Activated T-cell treated with anti-CD3 and anti-CD28 coated beads, Interleukin-2, amount 50 U/mL, for 4 hours (primary cell): ENCODE measurements at regions not wholly inside any gene's neighbourhood (a gene's known extent, or its start where the extent isn't known, plus 50 kb on each side); places are given as distances from the start of the nearest gene placed in this dataset.

Source experiments
- ATAC-seq, 2 donors: fragments of 200-7000 bp; cut with Tn5 transposase; one replicate each; pipeline ENCODE4 v1.10.0; 2021
- DNase-seq: peaks from one replicate; pipeline ENCODE4 v3.0.0-alpha.2; 2020
- H3K27me3 Mint-ChIP-seq: one replicate; pipeline ENCODE4 v1.8.0; 2021; ENCODE audit warnings: low read depth, mixed read lengths
- H3K36me3 Mint-ChIP-seq: one replicate; pipeline ENCODE4 v1.8.0; 2022; ENCODE audit warnings: mixed read lengths; ENCODE audit not compliant: insufficient read depth
- H3K4me1 Mint-ChIP-seq: one replicate; pipeline ENCODE4 v1.8.0; 2021; ENCODE audit warnings: low read depth, mixed read lengths
- H3K4me3 Mint-ChIP-seq: one replicate; pipeline ENCODE4 v1.8.0; 2021; ENCODE audit warnings: mild to moderate bottlenecking, moderate library complexity, mixed read lengths
- H3K9me3 Mint-ChIP-seq: one replicate; pipeline ENCODE4 v1.8.0; 2021; ENCODE audit warnings: mixed read lengths

GRCh38 chrX:107502316-107502715 is 52.9 kb downstream of the FRMPD3 start:
- DNase-seq (no peak), ATAC-seq (no peak)
- Mint-ChIP-seq H3K27me3 (peaks cover 20% of the 10 kb centered on the region), H3K36me3 (no peaks in the 10 kb centered on the region), H3K9me3 (no peaks in the 10 kb centered on the region), H3K4me3 (no peak overlapping the region), H3K4me1 (peaks cover 3% of the 10 kb centered on the region)

DNA sequence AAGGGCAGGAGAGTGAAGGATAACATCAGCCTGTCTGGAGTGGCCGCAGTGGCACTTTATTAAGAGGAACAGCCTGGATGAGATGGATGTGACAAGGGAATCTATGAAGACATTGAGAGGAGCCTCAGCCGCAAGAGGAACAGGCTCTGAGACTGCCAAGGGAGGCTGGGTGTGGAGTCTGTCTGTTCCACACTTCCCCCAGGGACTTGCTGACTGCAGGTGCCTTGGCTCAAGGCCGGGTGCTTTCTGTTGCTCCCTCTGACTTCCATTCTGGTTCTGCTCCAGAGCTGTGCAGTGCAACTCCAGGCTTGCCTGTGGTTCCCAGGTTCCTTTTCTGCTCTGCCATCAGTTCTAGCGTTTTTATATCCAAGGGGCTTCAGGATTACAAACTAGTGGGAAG is 54.6 kb downstream of the FRMPD3 start:
- Mint-ChIP-seq H3K9me3 (no peaks in the 10 kb centered on the region), H3K4me1 (peaks cover 3% of the 10 kb centered on the region), H3K4me3 (no peak overlapping the region), H3K27me3 (peaks cover 28% of the 10 kb centered on the region), H3K36me3 (no peaks in the 10 kb centered on the region)
- DNase-seq = no peak
- no peak for ATAC-seq

DNA sequence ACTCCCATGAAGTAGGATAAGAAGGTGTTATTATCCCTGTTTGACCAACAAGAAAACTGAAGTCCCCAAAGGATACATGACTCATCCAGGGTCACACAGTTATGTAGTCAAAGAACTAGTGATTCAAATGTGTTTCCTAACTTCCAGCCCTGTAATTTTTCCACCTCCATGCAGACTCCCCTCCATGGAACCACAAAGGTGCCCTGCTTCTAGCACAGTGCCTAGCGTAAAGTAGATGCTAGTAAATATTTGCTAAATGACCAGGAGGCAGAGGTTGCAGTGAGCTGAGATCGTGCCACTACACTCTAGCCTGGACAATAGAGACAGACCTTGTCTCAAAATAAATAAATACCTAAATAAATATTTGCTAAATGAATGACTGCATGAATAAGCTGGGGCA is 55.8 kb downstream of the FRMPD3 start:
- ATAC-seq = no peak
- Mint-ChIP-seq H3K9me3 (no peaks in the 10 kb centered on the region), H3K4me1 (peaks cover 3% of the 10 kb centered on the region), H3K4me3 (no peak overlapping the region), H3K36me3 (no peaks in the 10 kb centered on the region), H3K27me3 (peaks cover 28% of the 10 kb centered on the region)
- no peak for DNase-seq

DNA sequence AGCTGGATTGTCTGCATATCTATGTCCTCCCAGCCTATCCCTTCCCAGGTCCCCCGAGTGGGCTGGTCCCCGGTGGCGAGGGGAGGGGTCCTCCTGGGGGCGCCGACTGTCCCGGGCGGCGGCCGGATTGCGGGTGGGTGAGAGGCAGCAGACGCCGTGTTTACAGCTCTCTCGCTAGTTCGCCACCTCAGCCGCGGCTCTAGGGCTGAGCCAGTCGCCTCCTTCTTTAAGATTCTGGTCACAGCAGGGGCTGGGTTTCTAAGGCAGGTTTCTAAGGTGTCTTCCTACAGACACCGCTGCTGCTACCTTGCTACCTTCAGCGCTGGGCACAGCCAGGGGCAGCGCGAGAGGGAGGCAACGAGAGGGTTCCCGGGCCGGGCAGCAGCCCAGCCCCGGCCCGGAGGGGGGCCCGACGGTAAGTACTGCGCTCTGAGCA is 57.2 kb downstream of the FRMPD3 start:
- H3K27me3 Mint-ChIP-seq = peaks cover 28% of the 10 kb centered on the region
- no peaks in the 10 kb centered on the region for H3K36me3 Mint-ChIP-seq
- H3K9me3 Mint-ChIP-seq = no peaks in the 10 kb centered on the region
- DNase-seq (no peak), ATAC-seq (peak in 1 of 2 donors; percentile 34)
- H3K4me1 Mint-ChIP-seq = peaks cover 3% of the 10 kb centered on the region
- H3K4me3 Mint-ChIP-seq = no peak overlapping the region

GRCh38 chrX:107507093-107507743 is 57.8 kb downstream of the FRMPD3 start:
- H3K4me1 Mint-ChIP-seq = peaks cover 3% of the 10 kb centered on the region
- H3K9me3 Mint-ChIP-seq = no peaks in the 10 kb centered on the region
- ATAC-seq (no peak), DNase-seq (no peak)
- no peak overlapping the region for H3K4me3 Mint-ChIP-seq
- H3K36me3 Mint-ChIP-seq = no peaks in the 10 kb centered on the region
- peaks cover 25% of the 10 kb centered on the region for H3K27me3 Mint-ChIP-seq

- no peak for DNase-seq
- Mint-ChIP-seq H3K4me3 (no peak overlapping the region), H3K36me3 (no peaks in the 10 kb centered on the region), H3K27me3 (peaks cover 26% of the 10 kb centered on the region), H3K4me1 (peaks cover 3% of the 10 kb centered on the region), H3K9me3 (no peaks in the 10 kb centered on the region)
- ATAC-seq = no peak
These were observed 58.3 kb downstream of the FRMPD3 start for GRCh38 chrX:107507744-107508117.

DNA sequence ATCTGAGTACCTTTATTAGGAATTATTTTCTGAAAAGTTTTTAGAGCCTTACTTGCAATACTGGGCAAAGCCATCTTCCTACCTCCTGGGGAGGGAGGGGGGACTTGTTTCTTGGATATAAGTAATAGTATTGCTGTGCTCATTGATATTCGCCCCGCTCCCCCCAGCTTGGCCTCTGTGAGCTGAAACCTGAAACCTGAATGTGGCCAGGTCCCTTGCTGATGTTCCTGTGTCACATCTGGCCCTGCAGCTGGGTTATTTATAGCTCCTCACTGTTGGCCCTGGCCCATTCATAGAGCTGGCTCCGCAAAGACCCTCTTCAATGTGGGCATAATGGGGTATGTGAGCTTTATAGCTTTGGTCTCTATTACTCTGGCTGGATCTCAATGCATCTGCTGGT is 59.5 kb downstream of the FRMPD3 start:
- no peaks in the 10 kb centered on the region for H3K36me3 Mint-ChIP-seq
- H3K9me3 Mint-ChIP-seq = no peaks in the 10 kb centered on the region

DNA sequence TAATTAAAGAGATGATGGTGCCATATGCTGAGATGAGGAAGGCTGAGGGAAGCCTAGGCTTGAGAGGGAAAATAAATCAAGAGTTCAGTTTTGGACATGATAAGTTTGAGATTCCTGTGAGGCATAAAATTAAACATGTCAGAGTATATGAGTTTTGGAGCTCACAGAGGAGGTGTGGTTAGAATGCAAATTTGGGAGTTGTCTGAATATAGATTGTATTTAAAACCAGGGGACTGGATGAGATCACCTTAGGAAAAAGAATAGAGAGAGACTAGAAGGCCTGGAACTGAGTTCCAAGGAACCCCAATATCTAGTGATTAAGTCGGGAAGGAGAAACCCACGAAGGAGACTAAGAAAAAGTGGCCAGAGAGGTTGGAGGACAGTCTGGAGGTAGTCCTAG is 65.5 kb downstream of the FRMPD3 start:
- Mint-ChIP-seq H3K27me3 (peaks cover 14% of the 10 kb centered on the region), H3K4me1 (no peaks in the 10 kb centered on the region), H3K9me3 (no peaks in the 10 kb centered on the region), H3K4me3 (no peak overlapping the region), H3K36me3 (no peaks in the 10 kb centered on the region)
- DNase-seq (no peak), ATAC-seq (no peak)

More for the DNA sequence above, 59.5 kb downstream of the FRMPD3 start:
- H3K27me3 Mint-ChIP-seq = peaks cover 25% of the 10 kb centered on the region
- ATAC-seq (no peak), DNase-seq (no peak)
- peaks cover 3% of the 10 kb centered on the region for H3K4me1 Mint-ChIP-seq
- no peak overlapping the region for H3K4me3 Mint-ChIP-seq

GRCh38 chrX:107521877-107522586 is 72.6 kb downstream of the FRMPD3 start:
- no peak overlapping the region for H3K4me3 Mint-ChIP-seq
- H3K9me3 Mint-ChIP-seq = no peaks in the 10 kb centered on the region
- H3K27me3 Mint-ChIP-seq = peaks cover 11% of the 10 kb centered on the region
- no peaks in the 10 kb centered on the region for H3K4me1 Mint-ChIP-seq
- ATAC-seq (no peak), DNase-seq (no peak)
- no peaks in the 10 kb centered on the region for H3K36me3 Mint-ChIP-seq

- Mint-ChIP-seq H3K4me3 (no peak overlapping the region), H3K36me3 (no peaks in the 10 kb centered on the region), H3K4me1 (no peaks in the 10 kb centered on the region), H3K27me3 (peaks cover 8% of the 10 kb centered on the region), H3K9me3 (no peaks in the 10 kb centered on the region)
- no peak for ATAC-seq
- no peak for DNase-seq
These were observed 73.4 kb downstream of the FRMPD3 start for GRCh38 chrX:107522901-107523300.

- no peak for ATAC-seq
- Mint-ChIP-seq H3K4me3 (no peak overlapping the region), H3K27me3 (peaks cover 1% of the 10 kb centered on the region), H3K36me3 (no peaks in the 10 kb centered on the region), H3K9me3 (no peaks in the 10 kb centered on the region), H3K4me1 (no peaks in the 10 kb centered on the region)
- no peak for DNase-seq
These were observed 76.7 kb downstream of the FRMPD3 start for GRCh38 chrX:107526141-107526540.

DNA sequence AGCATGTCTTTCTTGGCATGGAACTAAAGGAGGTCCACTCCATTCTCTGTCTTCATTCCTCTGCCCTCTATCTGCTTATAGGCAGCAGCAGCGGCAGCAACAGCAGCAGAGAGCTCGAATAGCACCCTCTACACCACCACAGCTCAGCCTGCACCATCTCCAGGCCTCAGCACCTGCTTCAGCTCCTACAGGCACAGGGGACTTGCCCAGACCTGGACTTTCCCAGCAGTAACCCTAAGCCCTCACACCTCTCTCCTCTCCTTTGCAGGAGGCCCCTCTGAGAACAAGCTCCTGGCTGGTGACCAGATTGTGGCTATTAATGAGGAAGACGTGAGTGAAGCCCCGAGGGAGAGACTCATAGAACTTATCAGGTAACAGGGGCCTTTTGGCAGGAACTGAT is 80.7 kb downstream of the FRMPD3 start:
- no peaks in the 10 kb centered on the region for H3K36me3 Mint-ChIP-seq
- H3K4me3 Mint-ChIP-seq = no peak overlapping the region
- DNase-seq (no peak), ATAC-seq (no peak)
- H3K4me1 Mint-ChIP-seq = no peaks in the 10 kb centered on the region
- H3K27me3 Mint-ChIP-seq = peaks cover 6% of the 10 kb centered on the region
- no peaks in the 10 kb centered on the region for H3K9me3 Mint-ChIP-seq

DNA sequence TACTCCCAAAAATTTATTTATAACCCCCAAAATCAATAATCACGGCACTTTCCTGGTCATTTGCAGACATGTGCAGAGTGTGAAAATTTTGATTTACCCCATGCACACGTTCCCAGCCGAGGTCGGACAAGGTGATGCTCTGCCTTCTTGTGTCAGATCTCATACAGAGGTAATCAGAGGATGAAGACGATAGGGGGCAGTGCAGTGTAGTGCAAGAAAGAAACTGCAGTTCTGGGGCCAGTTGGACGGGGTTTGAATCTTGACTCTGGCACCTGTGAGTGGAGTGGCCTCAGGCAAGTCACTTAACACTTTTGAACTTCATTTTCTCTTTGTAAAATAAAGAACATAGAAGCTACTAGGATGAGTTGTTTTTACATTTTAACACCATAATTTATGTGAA is 88.4 kb downstream of the FRMPD3 start:
- Mint-ChIP-seq H3K36me3 (no peaks in the 10 kb centered on the region), H3K4me1 (no peaks in the 10 kb centered on the region), H3K4me3 (no peak overlapping the region), H3K9me3 (no peaks in the 10 kb centered on the region), H3K27me3 (peaks cover 6% of the 10 kb centered on the region)
- DNase-seq = peak; percentile 6
- ATAC-seq = peak in 1 of 2 donors; percentile 41

DNA sequence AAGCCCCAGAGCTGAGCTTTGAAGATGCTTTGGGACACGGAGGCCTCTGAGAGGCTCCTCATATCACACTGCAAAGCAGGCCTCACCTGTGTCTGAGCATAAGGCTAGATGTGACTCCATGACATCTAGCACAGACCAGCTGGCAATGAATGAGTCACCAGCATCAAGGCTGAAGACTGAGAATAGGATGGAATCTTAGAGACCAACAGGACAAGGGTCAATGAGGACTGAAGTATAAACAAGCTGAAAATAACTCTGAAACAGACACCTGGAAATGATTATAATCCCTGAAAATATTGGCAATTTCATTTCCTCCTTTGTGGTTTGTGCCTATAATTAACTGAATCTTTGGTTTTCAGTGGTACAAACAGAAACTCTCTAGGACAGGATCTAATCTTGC is 87.1 kb upstream of the PRPS1 start:
- H3K36me3 Mint-ChIP-seq = no peaks in the 10 kb centered on the region
- ATAC-seq = no peak
- H3K4me3 Mint-ChIP-seq = no peak overlapping the region
- H3K9me3 Mint-ChIP-seq = no peaks in the 10 kb centered on the region
- H3K4me1 Mint-ChIP-seq = no peaks in the 10 kb centered on the region
- no peak for DNase-seq
- H3K27me3 Mint-ChIP-seq = peaks cover 2% of the 10 kb centered on the region

DNA sequence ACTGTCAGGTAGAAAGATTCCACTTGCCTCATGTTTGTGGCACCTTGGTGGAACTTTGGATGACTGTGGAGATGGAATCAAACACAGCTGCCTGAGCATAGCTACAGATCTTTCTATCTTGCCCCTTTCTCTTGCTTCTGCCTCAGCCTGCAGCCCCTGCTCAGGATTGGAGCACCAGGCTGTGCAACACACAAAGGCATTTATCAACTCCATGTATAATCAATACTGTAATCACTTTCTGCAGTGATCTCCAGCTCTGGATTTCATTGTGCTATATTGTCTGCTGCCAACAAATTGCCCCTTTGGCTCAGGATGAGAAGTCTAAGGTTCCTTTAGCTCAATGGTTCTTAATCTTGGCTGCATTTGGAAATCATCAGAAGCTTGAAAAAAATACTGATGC is 86.3 kb upstream of the PRPS1 start:
- H3K4me3 Mint-ChIP-seq = no peak overlapping the region
- peaks cover under 1% of the 10 kb centered on the region for H3K27me3 Mint-ChIP-seq
- ATAC-seq = no peak
- H3K4me1 Mint-ChIP-seq = no peaks in the 10 kb centered on the region
- no peak for DNase-seq
- H3K9me3 Mint-ChIP-seq = no peaks in the 10 kb centered on the region
- H3K36me3 Mint-ChIP-seq = no peaks in the 10 kb centered on the region
